ENCODE measurements at regions not wholly inside any gene's neighbourhood (a gene's known extent, or its start where the extent isn't known, plus 50 kb on each side); places are given as distances from the start of the nearest gene placed in this dataset.

DNA sequence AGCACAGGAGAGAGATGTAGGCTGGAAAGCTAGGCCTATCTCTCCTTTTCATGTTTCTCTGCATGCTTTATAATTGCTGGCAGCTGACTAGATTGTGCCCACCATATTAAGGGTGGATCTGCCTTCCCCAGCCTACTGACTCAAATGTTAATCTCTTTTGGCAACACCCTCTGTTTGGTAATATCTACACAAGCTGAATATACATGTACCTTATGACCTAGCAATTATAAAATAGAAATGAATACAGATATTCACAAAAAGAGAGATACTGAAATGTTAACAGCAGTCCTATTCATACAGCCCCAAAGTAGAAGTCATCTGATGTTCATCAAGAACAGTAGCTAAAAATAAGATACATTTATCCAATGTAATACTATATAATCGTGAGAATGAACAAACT lies 429.6 kb downstream of the EPM2A start:
- Histone ChIP-seq H3K9me3 (no peaks in the 10 kb centered on the region), H3K4me1 (no peaks in the 10 kb centered on the region), H3K4me3 (no peak overlapping the region), H3K36me3 (no peaks in the 10 kb centered on the region), H3K27me3 (no peaks in the 10 kb centered on the region), H3K27ac (no peak overlapping the region)
- no peak for DNase-seq (ENCODE audit: low spot score)
- TF ChIP-seq, protein P1, sequence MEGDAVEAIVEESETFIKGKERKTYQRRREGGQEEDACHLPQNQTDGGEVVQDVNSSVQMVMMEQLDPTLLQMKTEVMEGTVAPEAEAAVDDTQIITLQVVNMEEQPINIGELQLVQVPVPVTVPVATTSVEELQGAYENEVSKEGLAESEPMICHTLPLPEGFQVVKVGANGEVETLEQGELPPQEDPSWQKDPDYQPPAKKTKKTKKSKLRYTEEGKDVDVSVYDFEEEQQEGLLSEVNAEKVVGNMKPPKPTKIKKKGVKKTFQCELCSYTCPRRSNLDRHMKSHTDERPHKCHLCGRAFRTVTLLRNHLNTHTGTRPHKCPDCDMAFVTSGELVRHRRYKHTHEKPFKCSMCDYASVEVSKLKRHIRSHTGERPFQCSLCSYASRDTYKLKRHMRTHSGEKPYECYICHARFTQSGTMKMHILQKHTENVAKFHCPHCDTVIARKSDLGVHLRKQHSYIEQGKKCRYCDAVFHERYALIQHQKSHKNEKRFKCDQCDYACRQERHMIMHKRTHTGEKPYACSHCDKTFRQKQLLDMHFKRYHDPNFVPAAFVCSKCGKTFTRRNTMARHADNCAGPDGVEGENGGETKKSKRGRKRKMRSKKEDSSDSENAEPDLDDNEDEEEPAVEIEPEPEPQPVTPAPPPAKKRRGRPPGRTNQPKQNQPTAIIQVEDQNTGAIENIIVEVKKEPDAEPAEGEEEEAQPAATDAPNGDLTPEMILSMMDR (IDR thresholded peaks at IDR 0.05) = no peak

DNA sequence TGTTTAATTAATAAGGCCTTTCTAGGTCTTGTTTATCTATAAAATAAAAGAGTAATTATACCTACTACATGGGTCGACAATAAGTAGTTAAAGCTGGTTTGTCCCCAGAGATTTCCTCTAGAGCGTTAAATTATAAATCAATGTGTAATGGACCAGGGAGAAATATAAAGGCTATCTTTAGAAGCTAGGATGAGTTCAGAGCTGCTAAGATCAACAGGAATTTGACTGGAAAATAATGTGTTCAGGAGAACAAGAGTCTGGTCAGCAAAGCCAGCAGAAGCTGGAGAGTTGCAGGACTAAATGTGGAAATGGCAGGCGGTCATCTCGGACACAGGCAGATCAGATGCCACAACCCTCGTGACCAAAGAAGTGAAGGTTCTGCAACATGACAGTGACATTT lies 428.8 kb downstream of the EPM2A start:
- Histone ChIP-seq H3K27ac (no peak overlapping the region), H3K4me3 (no peak overlapping the region), H3K27me3 (no peaks in the 10 kb centered on the region), H3K4me1 (no peaks in the 10 kb centered on the region), H3K36me3 (no peaks in the 10 kb centered on the region), H3K9me3 (no peaks in the 10 kb centered on the region)
- no peak for DNase-seq (ENCODE audit: low spot score)
- TF ChIP-seq, protein P1 (IDR thresholded peaks at IDR 0.05) = no peak

DNA sequence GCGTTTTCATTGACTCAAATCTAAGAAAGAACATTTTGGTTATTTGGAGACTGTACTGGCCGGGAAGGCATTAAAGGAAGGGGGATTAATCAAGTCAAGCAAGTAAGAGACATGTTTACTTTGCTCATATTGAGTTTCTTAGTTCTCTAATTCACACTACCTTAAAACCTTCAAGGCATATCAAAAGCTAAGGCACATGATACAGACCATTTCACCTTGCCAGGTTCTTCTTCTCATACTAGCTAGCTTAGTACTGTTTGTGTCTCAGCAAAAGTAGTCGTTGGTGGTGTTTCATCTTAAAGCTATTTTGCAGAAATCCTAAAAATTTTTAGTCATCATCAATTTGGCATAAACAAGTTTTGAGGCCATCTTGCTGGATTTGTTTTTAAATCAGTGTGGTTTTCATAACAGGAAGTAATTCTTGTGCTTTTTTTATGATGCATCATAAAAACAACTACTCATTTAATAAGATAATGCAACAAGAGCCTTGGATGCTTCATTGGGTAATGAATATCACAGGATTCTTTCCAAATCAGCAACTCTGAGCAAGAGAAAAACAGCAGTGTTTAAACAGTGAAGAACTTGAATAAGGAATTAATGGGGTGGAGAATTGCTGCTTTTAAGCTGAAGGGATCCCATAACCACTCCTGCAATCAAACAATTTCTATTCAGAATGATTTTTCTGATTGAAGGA lies 425.3 kb downstream of the EPM2A start:
- Histone ChIP-seq H3K27me3 (no peaks in the 10 kb centered on the region), H3K36me3 (no peaks in the 10 kb centered on the region), H3K9me3 (no peaks in the 10 kb centered on the region), H3K4me1 (no peaks in the 10 kb centered on the region), H3K4me3 (no peak overlapping the region), H3K27ac (no peak overlapping the region)
- no peak for DNase-seq (ENCODE audit: low spot score)
- TF ChIP-seq, protein P1 (IDR thresholded peaks at IDR 0.05) = no peak

DNA sequence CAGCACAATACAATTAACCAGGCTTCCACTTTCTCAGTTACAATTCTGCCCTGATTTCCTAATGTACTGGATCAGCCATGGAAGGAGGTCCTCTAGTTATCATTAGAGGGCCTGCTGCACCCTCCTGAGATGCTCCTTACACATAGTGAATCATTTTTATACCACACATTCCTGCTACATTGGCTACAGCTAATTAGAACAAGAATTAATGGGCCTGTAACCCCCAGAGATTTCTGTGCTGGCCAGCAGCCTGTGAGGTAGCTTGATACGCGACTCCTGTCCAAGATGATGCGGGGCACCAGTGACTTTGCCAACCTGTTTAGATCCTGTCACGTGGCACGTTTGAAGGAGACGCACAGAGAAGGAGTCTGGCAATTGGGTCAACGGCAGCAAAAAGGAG lies 422.8 kb downstream of the EPM2A start:
- Histone ChIP-seq H3K4me3 (no peak overlapping the region), H3K27ac (no peak overlapping the region), H3K9me3 (no peaks in the 10 kb centered on the region), H3K27me3 (no peaks in the 10 kb centered on the region), H3K36me3 (no peaks in the 10 kb centered on the region), H3K4me1 (no peaks in the 10 kb centered on the region)
- TF ChIP-seq, protein P1 (IDR thresholded peaks at IDR 0.05) = no peak
- no peak for DNase-seq (ENCODE audit: low spot score)

DNA sequence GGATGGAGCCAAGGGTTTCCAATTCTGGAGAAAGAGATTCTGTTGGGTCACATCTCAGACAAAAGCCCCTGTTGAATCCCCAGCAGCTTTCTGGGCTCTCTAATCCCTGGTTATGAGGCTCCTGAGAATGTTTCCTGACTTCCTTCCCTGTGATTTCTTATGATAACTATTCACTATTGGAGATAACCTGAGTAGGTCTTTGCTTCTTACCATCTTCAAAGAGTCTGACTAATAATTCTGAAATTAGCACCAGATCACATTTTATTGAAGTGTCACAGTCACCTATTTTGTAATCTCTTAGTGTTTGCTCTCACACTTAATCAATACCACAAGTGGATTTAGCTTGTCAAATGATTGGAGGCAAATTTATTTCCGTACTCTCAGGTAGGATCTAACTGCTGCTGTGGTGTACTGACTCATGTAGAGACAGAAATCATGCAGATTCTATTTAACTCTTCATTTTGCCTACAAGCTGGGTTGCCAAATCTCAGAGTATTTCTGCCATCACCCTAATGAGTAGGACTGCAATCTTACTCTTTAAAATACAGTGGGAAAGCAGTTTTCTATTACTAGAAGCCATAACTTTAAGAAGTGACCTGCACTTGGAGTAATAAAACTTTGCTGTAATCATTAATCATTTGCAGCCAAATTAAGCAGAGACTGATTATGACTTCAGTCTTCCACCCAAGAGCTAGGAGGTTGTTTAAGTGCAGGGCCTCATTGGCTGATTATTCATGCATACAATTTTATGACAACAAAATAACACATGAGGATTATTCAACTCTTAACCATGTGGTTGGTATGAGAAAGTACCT lies 422.1 kb downstream of the EPM2A start:
- Histone ChIP-seq H3K27me3 (no peaks in the 10 kb centered on the region), H3K36me3 (no peaks in the 10 kb centered on the region), H3K4me3 (no peak overlapping the region), H3K4me1 (no peaks in the 10 kb centered on the region), H3K9me3 (peaks cover 0 to 5% of the 10 kb centered on the region in 2 donors), H3K27ac (no peak overlapping the region)
- TF ChIP-seq, protein P1 (IDR thresholded peaks at IDR 0.05) = no peak
- no peak for DNase-seq (ENCODE audit: low spot score)
